ENCODE measurements at regions not wholly inside any gene's neighbourhood (a gene's known extent, or its start where the extent isn't known, plus 50 kb on each side); places are given as distances from the start of the nearest gene placed in this dataset.

- TF ChIP-seq, protein P1, sequence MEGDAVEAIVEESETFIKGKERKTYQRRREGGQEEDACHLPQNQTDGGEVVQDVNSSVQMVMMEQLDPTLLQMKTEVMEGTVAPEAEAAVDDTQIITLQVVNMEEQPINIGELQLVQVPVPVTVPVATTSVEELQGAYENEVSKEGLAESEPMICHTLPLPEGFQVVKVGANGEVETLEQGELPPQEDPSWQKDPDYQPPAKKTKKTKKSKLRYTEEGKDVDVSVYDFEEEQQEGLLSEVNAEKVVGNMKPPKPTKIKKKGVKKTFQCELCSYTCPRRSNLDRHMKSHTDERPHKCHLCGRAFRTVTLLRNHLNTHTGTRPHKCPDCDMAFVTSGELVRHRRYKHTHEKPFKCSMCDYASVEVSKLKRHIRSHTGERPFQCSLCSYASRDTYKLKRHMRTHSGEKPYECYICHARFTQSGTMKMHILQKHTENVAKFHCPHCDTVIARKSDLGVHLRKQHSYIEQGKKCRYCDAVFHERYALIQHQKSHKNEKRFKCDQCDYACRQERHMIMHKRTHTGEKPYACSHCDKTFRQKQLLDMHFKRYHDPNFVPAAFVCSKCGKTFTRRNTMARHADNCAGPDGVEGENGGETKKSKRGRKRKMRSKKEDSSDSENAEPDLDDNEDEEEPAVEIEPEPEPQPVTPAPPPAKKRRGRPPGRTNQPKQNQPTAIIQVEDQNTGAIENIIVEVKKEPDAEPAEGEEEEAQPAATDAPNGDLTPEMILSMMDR (IDR thresholded peaks at IDR 0.05; ENCODE audit: insufficient read depth, low read length, poor library complexity, severe bottlenecking) = no peak
- TF ChIP-seq EZH2phosphoT487 (conservative IDR thresholded peaks at IDR 0.05; ENCODE audit: low read length) = no peak
Measured at GRCh38 chr1:68322096-68322495, 89.8 kb upstream of the WLS start.
